Spleen (tissue), 7 donors: ENCODE measurements at regions not wholly inside any gene's neighbourhood (a gene's known extent, or its start where the extent isn't known, plus 50 kb on each side); places are given as distances from the start of the nearest gene placed in this dataset.

Source experiments
- CTCF ChIP-seq, 11 experiments: fragments of 200-600 bp in 7 of 11; fragments of 450-650 bp in 4 of 11; sonication (generic) in 4 of 11; IDR thresholded peaks in 8 of 11; conservative IDR thresholded peaks in 3 of 11; 1 replicate in 7 of 11; 2 replicates in 4 of 11; pipeline versions ENCODE4 v1.4.0 to v1.8.0; 2016 to 2021; ENCODE audit warnings: antibody characterized with exemption in 11 of 11, inconsistent platforms in 4 of 11, mild to moderate bottlenecking in 1 of 11
- POLR2A ChIP-seq, 3 donors: fragments of 450-650 bp; IDR thresholded peaks; one replicate each; pipeline ENCODE4 v1.5.1; 2017; ENCODE audit warnings: antibody characterized with exemption in 3 of 3, mild to moderate bottlenecking in 1 of 3
- POLR2AphosphoS5 ChIP-seq, 3 donors: sonication (generic); formaldehyde crosslinking; IDR thresholded peaks; one replicate each; pipeline ENCODE4 v1.5.1; 2017; ENCODE audit warnings: antibody characterized with exemption in 3 of 3
- donor health status: DM: no; HTN: no; CAD: no; lungs with moderate emphysema.
- donor health status: DM: no; HTN: no; CAD: no.
- donor health status: DM: no; HTN: no; CAD: no.

GRCh38 chr15:36079021-36079420, 500.4 kb upstream of the CDIN1 start:
- TF ChIP-seq CTCF (IDR thresholded peaks at IDR 0.05 in 8 of 11, conservative IDR thresholded peaks at IDR 0.05 in 3 of 11), result no peak
- no peak for TF ChIP-seq POLR2A (IDR thresholded peaks at IDR 0.05)
- no peak for TF ChIP-seq POLR2AphosphoS5 (IDR thresholded peaks at IDR 0.05)
